Transverse colon (tissue), 4 donors: ENCODE measurements at regions not wholly inside any gene's neighbourhood (a gene's known extent, or its start where the extent isn't known, plus 50 kb on each side); places are given as distances from the start of the nearest gene placed in this dataset.

Experiments
- DNase-seq: peaks from one replicate; pipeline ENCODE4 v3.0.0-alpha.2; 2019
- H3K27ac ChIP-seq, 4 donors: fragments of 200-600 bp; sonication (generic); 2 replicates each; pipeline ENCODE4 v1.5.1; 2016 to 2018; ENCODE audit warnings: inconsistent platforms in 4 of 4
- H3K27me3 ChIP-seq: fragments of 200-600 bp; sonication (generic); 2 replicates; pipeline ENCODE4 v1.5.1; 2017; ENCODE audit warnings: inconsistent platforms
- H3K36me3 ChIP-seq, 4 donors: fragments of 200-600 bp; sonication (generic); 2 replicates each; pipeline ENCODE4 v1.5.1; 2017 to 2019; ENCODE audit warnings: inconsistent platforms in 4 of 4
- H3K4me1 ChIP-seq, 4 donors: fragments of 200-600 bp; sonication (generic); 2 replicates each; pipeline ENCODE4 v1.5.1; 2017 to 2020; ENCODE audit warnings: inconsistent platforms in 4 of 4
- H3K4me3 ChIP-seq, 4 donors: fragments of 200-600 bp; sonication (generic); 1 replicate in 1 of 4; 2 replicates in 3 of 4; pipeline versions ENCODE4 v1.5.1 to v1.6.1; 2017 to 2019; ENCODE audit warnings: inconsistent platforms in 4 of 4
- H3K9me3 ChIP-seq, 2 donors: fragments of 200-600 bp; sonication (generic); 2 replicates each; pipeline ENCODE4 v1.5.1; 2017 to 2019; ENCODE audit warnings: inconsistent platforms in 2 of 2
- CTCF ChIP-seq, 5 experiments: fragments of 200-600 bp in 3 of 5; fragments of 450-650 bp in 2 of 5; sonication (generic) in 3 of 5; IDR thresholded peaks; 1 replicate in 2 of 5; 2 replicates in 3 of 5; pipeline ENCODE4 v1.5.1; 2016 to 2017; ENCODE audit warnings: antibody characterized with exemption in 5 of 5, inconsistent platforms in 3 of 5, mild to moderate bottlenecking in 2 of 5, moderate library complexity in 1 of 5
- EP300 ChIP-seq: sonication (generic); formaldehyde crosslinking; IDR thresholded peaks from one replicate; pipeline ENCODE4 v1.6.1; 2017; ENCODE audit warnings: antibody characterized with exemption, low read depth
- POLR2A ChIP-seq: fragments of 450-650 bp; IDR thresholded peaks from one replicate; pipeline ENCODE4 v1.6.1; 2016; ENCODE audit warnings: antibody characterized with exemption, mild to moderate bottlenecking, moderate library complexity
- POLR2AphosphoS5 ChIP-seq, 3 donors: sonication (generic); formaldehyde crosslinking; IDR thresholded peaks; one replicate each; pipeline ENCODE4 v1.6.1; 2016; ENCODE audit warnings: antibody characterized with exemption in 3 of 3
- WGBS, 2 donors: methylation state at CpG; one replicate each; pipeline ENCODE4 v1.1.5; 2018; ENCODE audit warnings: low coverage in 1 of 2; 5-methylcytosine and 5-hydroxymethylcytosine counted together
- in situ Hi-C, 4 donors: fragments of 200-750 bp; cut with MboI; loops; one replicate each; pipeline versions ENCODE4 v1.15.0 to v1.15.1; 2017; ENCODE audit warnings: low sequenced_read_pairs in 3 of 4, low pct_ligation_motif_present in 1 of 4, low pct_unique_long_range_greater_than_20kb in 1 of 4
- intact Hi-C: fragments of 100-400 bp; cut with DNase I; formaldehyde crosslinking; loops from one replicate; pipeline ENCODE4 v1.15.1; 2023; ENCODE audit warnings: low total_unique reads

GRCh38 chr2:35228584-35228983, 1127.0 kb upstream of the CRIM1 start:
- Histone ChIP-seq H3K9me3 (peaks cover 0 to 3% of the 10 kb centered on the region in 2 donors), H3K4me3 (no peak overlapping the region), H3K27ac (no peak overlapping the region), H3K4me1 (no peaks in the 10 kb centered on the region), H3K27me3 (no peaks in the 10 kb centered on the region), H3K36me3 (no peaks in the 10 kb centered on the region)
- in situ Hi-C loops, result no loop called here
- DNase-seq, result no peak
- intact Hi-C loops, result no loop called here
- WGBS, 2 donors, result 19 to 38% methylated on average over 2 of the region's 2 CpGs
- TF ChIP-seq POLR2AphosphoS5 (IDR thresholded peaks at IDR 0.05), result no peak
- TF ChIP-seq EP300, result no peak
- no peak for TF ChIP-seq POLR2A
- no peak for TF ChIP-seq CTCF (IDR thresholded peaks at IDR 0.05)

GRCh38 chr2:35220461-35220860, 1135.1 kb upstream of the CRIM1 start:
- 20 to 43% methylated on average over 1 to 2 of the region's 2 CpGs for WGBS, 2 donors
- TF ChIP-seq EP300 (no peak), POLR2A (no peak), POLR2AphosphoS5 (IDR thresholded peaks at IDR 0.05) (no peak), CTCF (IDR thresholded peaks at IDR 0.05) (no peak)
- no peaks in the 10 kb centered on the region for H3K27me3 ChIP-seq
- H3K36me3 ChIP-seq, result no peaks in the 10 kb centered on the region
- H3K4me3 ChIP-seq, result no peak overlapping the region
- DNase-seq, result no peak
- no peaks in the 10 kb centered on the region for H3K4me1 ChIP-seq
- in situ Hi-C loops (no loop called here), intact Hi-C loops (no loop called here)
- no peaks in the 10 kb centered on the region for H3K9me3 ChIP-seq
- no peak overlapping the region for H3K27ac ChIP-seq

GRCh38 chr2:35204881-35205280, 1150.7 kb upstream of the CRIM1 start:
- Histone ChIP-seq H3K9me3 (no peaks in the 10 kb centered on the region), H3K4me1 (no peaks in the 10 kb centered on the region), H3K27me3 (no peaks in the 10 kb centered on the region), H3K4me3 (no peak overlapping the region), H3K27ac (no peak overlapping the region), H3K36me3 (no peaks in the 10 kb centered on the region)
- intact Hi-C loops, result no loop called here
- TF ChIP-seq CTCF (IDR thresholded peaks at IDR 0.05) (no peak), POLR2A (no peak), POLR2AphosphoS5 (IDR thresholded peaks at IDR 0.05) (no peak), EP300 (no peak)
- no peak for DNase-seq
- WGBS, 2 donors, result 40 to 41% methylated on average over 1 to 2 of the region's 2 CpGs
- in situ Hi-C loops, result no loop called here

GRCh38 chr2:35204323-35204722, 1151.3 kb upstream of the CRIM1 start:
- Histone ChIP-seq H3K4me1 (no peaks in the 10 kb centered on the region), H3K9me3 (no peaks in the 10 kb centered on the region), H3K27me3 (no peaks in the 10 kb centered on the region), H3K4me3 (no peak overlapping the region), H3K36me3 (no peaks in the 10 kb centered on the region), H3K27ac (no peak overlapping the region)
- WGBS, 2 donors, result 20 to 44% methylated on average over 3 of the region's 3 CpGs
- no peak for TF ChIP-seq POLR2AphosphoS5 (IDR thresholded peaks at IDR 0.05)
- DNase-seq, result no peak
- intact Hi-C loops (no loop called here), in situ Hi-C loops (no loop called here)

GRCh38 chr2:35199298-35199697, 1156.3 kb upstream of the CRIM1 start:
- no peaks in the 10 kb centered on the region for H3K27me3 ChIP-seq
- no peak overlapping the region for H3K4me3 ChIP-seq
- no peaks in the 10 kb centered on the region for H3K36me3 ChIP-seq
- in situ Hi-C loops, result no loop called here
- 83% methylated on average over 4 of the region's 4 CpGs; no CpG with 5 or more reads in 1 of the 2 donors for WGBS, 2 donors
- no peak overlapping the region for H3K27ac ChIP-seq
- TF ChIP-seq POLR2AphosphoS5 (IDR thresholded peaks at IDR 0.05) (no peak), POLR2A (no peak), CTCF (IDR thresholded peaks at IDR 0.05) (no peak), EP300 (no peak)
- no peaks in the 10 kb centered on the region for H3K9me3 ChIP-seq
- DNase-seq, result no peak
- no peaks in the 10 kb centered on the region for H3K4me1 ChIP-seq
- intact Hi-C loops, result no loop called here
